Left forelimb (tissue), 1 donor: ENCODE measurements at regions not wholly inside any gene's neighbourhood (a gene's known extent, or its start where the extent isn't known, plus 50 kb on each side); places are given as distances from the start of the nearest gene placed in this dataset.

Experiments used
- DNase-seq: peaks from one replicate; pipeline ENCODE4 v3.0.0-alpha.2; 2018; ENCODE audit warnings: low spot score

DNA sequence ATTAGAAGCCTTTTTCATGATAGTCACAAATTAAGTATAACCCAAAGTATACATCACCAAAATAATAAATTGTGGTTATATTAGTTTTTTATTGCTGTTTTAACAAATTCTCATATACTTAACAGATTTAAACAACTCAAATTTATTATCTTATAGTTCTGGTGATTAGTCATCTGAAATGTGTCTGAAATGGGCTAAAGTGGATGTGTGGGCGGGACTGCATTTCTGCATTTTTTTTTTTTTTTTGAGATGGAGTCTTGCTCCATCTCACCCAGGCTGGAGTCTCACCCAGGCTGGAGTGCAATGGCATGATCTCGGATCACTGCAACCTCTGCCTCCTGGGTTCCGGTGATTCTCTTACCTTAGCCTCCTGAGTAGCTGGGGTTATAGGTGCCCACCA lies 891.5 kb upstream of the CELF2 start:
- no peak for DNase-seq

DNA sequence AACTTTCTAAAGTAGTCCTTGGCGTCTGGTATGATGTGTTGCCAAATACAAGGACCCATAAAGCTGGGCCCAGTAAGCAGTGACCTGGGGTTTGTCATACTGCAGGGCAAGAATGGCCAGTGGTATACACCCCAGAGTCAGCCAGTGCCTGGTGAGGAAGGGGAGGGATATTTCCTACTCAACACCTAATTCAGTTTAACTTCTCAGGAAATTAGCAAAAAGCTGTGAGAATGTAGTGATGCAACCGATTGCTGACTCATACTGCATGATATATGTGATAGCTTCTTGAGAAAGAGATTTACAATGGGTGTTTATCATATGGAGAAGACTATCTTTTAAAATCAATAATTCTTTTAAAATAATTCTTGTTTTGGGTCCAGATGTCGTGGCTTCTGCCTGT lies 889.3 kb upstream of the CELF2 start:
- DNase-seq, result no peak

- DNase-seq, result no peak
Measured at GRCh38 chr10:10130686-10131085, 887.0 kb upstream of the CELF2 start.

- DNase-seq, result no peak
Measured at GRCh38 chr10:10132009-10132408, 885.7 kb upstream of the CELF2 start.

- no peak for DNase-seq
Measured at GRCh38 chr10:10133281-10133680, 884.4 kb upstream of the CELF2 start.

DNA sequence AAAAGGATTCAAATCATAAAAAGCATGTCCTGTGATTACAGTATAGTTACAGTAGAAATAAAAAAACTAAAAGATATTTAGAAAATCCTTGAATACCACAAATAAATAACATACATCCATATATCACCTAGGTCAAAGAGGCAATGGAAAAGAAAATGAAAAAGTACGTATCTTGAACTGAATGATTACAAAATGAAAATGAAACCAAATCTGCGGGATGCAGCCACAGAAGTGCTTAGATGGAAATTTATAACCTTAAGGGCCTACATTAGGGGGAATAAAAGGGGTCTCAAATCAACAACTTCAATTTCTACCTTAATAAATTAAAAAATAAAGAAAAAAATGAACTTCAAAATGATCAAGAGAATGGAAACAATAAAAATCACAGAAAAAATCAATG lies 879.0 kb upstream of the CELF2 start:
- no peak for DNase-seq

- DNase-seq, result no peak
Measured at GRCh38 chr10:10141782-10142382, 875.8 kb upstream of the CELF2 start.

- DNase-seq, result no peak
Measured at GRCh38 chr10:10146604-10147003, 871.1 kb upstream of the CELF2 start.

- DNase-seq, result no peak
Measured at GRCh38 chr10:10149899-10150298, 867.8 kb upstream of the CELF2 start.

GRCh38 chr10:10156917-10157600 lies 860.6 kb upstream of the CELF2 start:
- DNase-seq, result no peak

DNA sequence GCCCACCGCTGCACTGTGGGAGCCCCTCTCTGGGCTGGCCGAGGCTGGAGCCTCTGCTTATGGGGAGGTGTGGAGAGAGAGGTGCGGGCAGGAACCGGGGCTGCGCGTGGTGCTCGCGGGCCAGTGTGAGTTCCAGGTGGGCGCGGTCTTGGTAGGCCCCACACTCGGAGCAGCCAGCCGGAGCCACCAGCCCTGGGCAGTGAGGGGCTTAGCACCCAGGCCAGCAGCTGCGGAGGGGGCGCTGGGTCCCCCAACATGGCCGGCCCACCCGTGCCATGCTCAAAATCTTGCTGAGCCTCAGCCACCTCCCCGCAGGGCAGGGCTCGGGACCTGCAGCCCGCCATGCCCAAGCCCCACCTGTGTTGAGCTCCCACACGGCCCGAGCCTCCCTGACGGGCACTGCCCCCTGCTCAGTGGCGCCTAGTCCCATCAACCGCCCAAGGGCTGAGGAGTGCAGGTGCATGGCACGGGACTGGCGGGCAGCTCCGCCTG lies 856.8 kb upstream of the CELF2 start:
- DNase-seq, result no peak

- no peak for DNase-seq
Measured at GRCh38 chr10:10164848-10165247, 852.8 kb upstream of the CELF2 start.

- no peak for DNase-seq
Measured at GRCh38 chr10:10165415-10165814, 852.3 kb upstream of the CELF2 start.

DNA sequence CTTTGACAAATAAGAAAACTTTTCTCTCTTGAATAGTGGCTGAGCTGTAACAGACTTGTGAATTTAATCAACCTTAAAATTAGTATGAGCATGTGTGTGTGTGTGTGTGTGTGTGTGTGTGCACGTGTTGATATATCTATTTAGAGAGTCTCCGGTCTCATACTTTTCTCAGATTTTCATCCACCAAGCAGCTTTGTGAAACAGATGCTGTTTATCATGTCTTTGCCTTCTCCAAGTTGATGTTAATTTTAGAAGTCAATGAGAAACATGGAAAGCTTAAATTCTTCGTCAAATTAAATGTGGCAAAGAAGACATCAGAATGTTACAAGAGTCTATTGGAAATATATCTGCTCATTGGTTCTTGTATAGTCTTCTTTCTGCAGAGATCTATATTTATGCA lies 839.2 kb upstream of the CELF2 start:
- DNase-seq, result no peak

DNA sequence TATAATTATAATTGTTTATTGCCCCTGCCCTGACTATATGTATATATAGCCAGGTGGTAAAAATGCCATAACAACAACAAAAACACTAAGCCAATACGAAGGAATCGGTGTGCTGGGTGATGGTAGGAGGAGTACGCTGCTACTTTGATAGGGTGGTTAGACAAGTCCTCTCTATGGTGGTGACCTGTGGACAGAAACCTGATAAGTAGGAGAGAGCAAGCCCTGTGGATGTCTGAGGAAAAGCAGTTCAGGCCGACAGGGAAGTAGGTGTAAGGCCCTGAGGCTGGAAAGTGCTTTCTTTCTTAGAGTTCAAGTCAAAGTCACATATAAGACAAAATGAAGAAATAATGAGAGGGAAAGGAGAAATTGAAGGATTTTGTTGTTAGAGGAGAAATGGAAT lies 823.8 kb upstream of the CELF2 start:
- DNase-seq, result no peak

GRCh38 chr10:10196701-10197100 lies 821.0 kb upstream of the CELF2 start:
- DNase-seq, result no peak

DNA sequence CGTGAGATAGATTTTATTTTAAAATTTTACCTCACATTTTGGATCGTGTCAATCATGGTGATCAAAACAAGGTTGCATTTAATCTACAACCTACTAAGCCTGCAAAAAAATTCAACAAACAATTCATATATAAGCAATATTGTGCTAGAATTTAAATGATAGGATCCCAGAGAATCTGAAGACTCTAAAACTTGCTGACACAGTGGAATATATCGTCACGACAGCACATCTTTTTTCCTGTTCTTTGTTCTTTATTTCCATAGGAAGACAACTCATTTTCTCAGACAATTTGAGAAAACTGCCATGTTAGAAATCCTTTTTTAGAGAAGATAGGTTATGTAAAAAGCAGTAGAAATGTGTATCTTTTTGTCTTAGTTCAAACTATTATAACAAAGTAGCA lies 820.2 kb upstream of the CELF2 start:
- no peak for DNase-seq

GRCh38 chr10:10198363-10198762 lies 819.3 kb upstream of the CELF2 start:
- no peak for DNase-seq

DNA sequence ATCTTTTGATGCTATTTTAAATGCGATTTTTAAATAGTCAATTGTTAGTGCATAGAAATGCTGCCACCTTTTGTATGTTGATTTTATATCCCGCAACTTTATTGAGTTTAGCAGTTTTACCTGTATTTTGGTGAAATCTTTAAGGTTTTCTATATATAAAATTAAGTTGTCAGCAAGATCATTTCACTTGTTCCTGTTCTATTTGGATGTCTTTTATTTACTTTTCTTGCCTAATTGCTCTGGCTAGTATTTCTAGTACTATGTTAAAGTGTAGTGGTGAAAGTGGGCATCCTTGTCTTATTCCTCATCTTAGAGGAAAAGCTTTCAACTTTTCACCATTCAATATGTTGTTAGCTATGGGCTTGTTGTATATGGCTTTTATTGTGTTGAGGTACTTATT lies 813.3 kb upstream of the CELF2 start:
- no peak for DNase-seq

DNA sequence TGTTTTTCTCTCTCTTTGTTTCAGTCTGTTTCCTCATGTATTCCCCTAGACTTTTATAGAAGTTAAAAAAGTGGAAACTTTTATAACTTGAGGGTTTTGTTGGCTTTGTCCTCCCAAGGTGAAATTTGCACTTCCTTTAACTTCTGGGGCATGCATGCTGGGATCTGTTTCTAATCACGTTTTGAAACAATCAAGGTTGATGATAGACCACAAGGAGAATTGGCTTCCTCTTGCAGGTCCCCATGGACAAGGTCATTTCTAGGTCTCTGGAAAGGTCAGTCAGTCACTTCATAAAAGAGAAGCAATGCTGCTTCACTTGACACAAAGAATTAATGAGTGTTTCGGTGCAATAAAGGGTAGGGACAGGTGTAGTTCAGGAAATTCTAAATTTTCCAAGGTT lies 811.8 kb upstream of the CELF2 start:
- DNase-seq, result no peak

DNA sequence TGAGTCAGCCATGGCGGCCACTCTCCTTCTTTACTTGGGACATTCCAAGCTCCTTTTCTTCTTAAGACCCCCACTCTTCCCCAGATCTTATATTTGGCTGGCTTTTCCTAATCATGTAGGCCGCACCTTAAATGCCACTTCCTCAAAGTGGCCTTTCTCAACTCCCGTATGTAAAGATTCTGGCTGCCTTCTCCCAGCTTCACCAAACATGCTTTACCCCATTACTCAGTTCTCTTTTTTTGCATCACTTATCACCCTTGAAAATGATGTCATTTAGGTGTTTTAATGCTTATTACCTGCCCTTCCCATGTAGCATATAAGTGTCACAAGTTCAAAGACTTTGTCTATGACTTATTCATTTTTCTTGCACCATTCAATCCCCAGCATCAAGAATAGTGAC lies 810.1 kb upstream of the CELF2 start:
- DNase-seq, result no peak

DNA sequence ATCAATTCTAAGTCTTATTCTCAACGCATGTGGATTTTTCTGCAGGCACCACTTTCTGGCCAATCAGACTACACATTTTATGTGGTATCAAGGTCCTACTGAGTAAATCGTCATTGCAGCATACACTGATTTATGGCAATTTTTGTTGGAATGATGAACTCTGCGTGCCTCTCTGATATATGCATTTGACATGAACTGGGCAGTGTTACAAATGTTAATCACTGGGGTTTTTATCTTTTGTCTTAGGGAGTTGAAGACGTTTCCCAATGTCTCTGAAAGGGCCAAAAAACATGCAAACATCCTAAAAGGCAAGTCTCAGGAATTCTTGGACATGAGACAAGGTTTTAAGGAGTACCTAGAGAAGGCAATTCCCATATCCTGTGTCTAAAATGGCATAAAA lies 809.5 kb upstream of the CELF2 start:
- no peak for DNase-seq

GRCh38 chr10:10209167-10209566 lies 808.5 kb upstream of the CELF2 start:
- DNase-seq, result no peak

GRCh38 chr10:10211409-10211808 lies 806.3 kb upstream of the CELF2 start:
- no peak for DNase-seq
